NB4 (cell line): ENCODE measurements at regions not wholly inside any gene's neighbourhood (a gene's known extent, or its start where the extent isn't known, plus 50 kb on each side); places are given as distances from the start of the nearest gene placed in this dataset.

ENCODE experiments used
- MYC ChIP-seq: IDR thresholded peaks from 2 replicates; pipeline ENCODE4 v1.6.1; 2011; ENCODE audit warnings: low read depth, low read length
- POLR2A ChIP-seq: IDR thresholded peaks from 2 replicates; pipeline ENCODE4 v1.6.1; 2011; ENCODE audit warnings: mild to moderate bottlenecking; ENCODE audit not compliant: insufficient read length; ENCODE audit errors: extremely low read depth
- TF ChIP-seq, protein P1 (sequence below): IDR thresholded peaks from 2 replicates; pipeline ENCODE4 v1.6.1; 2011; ENCODE audit warnings: low read depth, low read length
- TF ChIP-seq, protein P2 (sequence below): IDR thresholded peaks from one replicate; pipeline ENCODE4 v1.5.1; 2012; ENCODE audit warnings: low read depth, low read length

DNA sequence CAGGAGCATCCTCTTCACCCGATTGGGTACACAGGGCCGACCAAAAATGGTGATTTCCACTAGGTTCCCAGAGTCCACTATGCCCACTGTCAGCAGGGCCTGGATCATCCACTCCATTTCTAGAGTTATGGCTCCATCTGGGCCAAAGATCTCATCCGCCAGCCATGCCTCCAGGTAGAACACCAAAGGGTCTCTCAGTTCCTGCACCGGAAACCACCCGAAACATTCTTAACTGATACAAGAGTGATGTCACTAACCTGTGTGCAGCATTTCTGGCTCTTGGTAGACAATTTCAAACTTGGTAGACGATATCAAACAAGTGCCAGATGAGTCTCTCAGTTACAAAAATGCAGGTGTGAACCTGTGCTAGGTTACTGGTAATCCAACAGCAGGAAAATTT is 306.1 kb downstream of the BCOR start:
- TF ChIP-seq, protein P1, sequence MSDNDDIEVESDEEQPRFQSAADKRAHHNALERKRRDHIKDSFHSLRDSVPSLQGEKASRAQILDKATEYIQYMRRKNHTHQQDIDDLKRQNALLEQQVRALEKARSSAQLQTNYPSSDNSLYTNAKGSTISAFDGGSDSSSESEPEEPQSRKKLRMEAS = no peak
- TF ChIP-seq, protein P2, sequence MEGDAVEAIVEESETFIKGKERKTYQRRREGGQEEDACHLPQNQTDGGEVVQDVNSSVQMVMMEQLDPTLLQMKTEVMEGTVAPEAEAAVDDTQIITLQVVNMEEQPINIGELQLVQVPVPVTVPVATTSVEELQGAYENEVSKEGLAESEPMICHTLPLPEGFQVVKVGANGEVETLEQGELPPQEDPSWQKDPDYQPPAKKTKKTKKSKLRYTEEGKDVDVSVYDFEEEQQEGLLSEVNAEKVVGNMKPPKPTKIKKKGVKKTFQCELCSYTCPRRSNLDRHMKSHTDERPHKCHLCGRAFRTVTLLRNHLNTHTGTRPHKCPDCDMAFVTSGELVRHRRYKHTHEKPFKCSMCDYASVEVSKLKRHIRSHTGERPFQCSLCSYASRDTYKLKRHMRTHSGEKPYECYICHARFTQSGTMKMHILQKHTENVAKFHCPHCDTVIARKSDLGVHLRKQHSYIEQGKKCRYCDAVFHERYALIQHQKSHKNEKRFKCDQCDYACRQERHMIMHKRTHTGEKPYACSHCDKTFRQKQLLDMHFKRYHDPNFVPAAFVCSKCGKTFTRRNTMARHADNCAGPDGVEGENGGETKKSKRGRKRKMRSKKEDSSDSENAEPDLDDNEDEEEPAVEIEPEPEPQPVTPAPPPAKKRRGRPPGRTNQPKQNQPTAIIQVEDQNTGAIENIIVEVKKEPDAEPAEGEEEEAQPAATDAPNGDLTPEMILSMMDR = no peak
- no peak for TF ChIP-seq POLR2A
- no peak for TF ChIP-seq MYC
